Left ventricle myocardium inferior (tissue), 1 donor: ENCODE measurements at regions not wholly inside any gene's neighbourhood (a gene's known extent, or its start where the extent isn't known, plus 50 kb on each side); places are given as distances from the start of the nearest gene placed in this dataset.

ENCODE experiments used
- DNase-seq: peaks from one replicate; pipeline ENCODE4 v3.0.0-alpha.2; 2020
- H3K27ac ChIP-seq: fragments of 200-600 bp; replicated peaks from 2 replicates; pipeline ENCODE4 v1.8.0; 2021
- H3K27me3 ChIP-seq: fragments of 200-600 bp; 2 replicates; pipeline ENCODE4 v1.8.0; 2021; ENCODE audit warnings: low read depth
- H3K36me3 ChIP-seq: fragments of 200-600 bp; 2 replicates; pipeline ENCODE4 v1.8.0; 2021
- H3K4me1 ChIP-seq: fragments of 200-600 bp; 2 replicates; pipeline ENCODE4 v1.8.0; 2021
- H3K4me3 ChIP-seq: fragments of 200-600 bp; 2 replicates; pipeline ENCODE4 v1.8.0; 2021; ENCODE audit warnings: mild to moderate bottlenecking, moderate library complexity
- H3K9me3 ChIP-seq: fragments of 200-600 bp; replicated peaks from 2 replicates; pipeline ENCODE4 v1.8.0; 2021
- CTCF ChIP-seq: fragments of 200-600 bp; IDR thresholded peaks from 2 replicates; pipeline ENCODE4 v1.8.0; 2021; ENCODE audit warnings: antibody characterized with exemption, mild to moderate bottlenecking, borderline replicate concordance
- intact Hi-C: fragments of 100-400 bp; cut with micrococcal nuclease; formaldehyde crosslinking; loops from one replicate; pipeline ENCODE4 v1.11.0; 2022
- donor health status: DM: no; HTN: yes; CAD: no; lungs with severe emphysema.

GRCh38 chr5:120014535-120014934 lies 385.2 kb downstream of the FAM170A start:
- no peak for DNase-seq
- Histone ChIP-seq H3K4me3 (no peak overlapping the region), H3K36me3 (no peaks in the 10 kb centered on the region), H3K9me3 (no peaks in the 10 kb centered on the region), H3K4me1 (peaks cover 9% of the 10 kb centered on the region), H3K27me3 (no peaks in the 10 kb centered on the region), H3K27ac (no peak overlapping the region)
- no peak for TF ChIP-seq CTCF
- intact Hi-C loops: no loop called here

GRCh38 chr5:120016717-120017382 lies 387.5 kb downstream of the FAM170A start:
- no peak overlapping the region for H3K27ac ChIP-seq
- intact Hi-C loops: no loop called here
- no peak overlapping the region for H3K4me3 ChIP-seq
- peaks cover 9% of the 10 kb centered on the region for H3K4me1 ChIP-seq
- no peak for DNase-seq
- no peak for TF ChIP-seq CTCF
- H3K9me3 ChIP-seq: no peaks in the 10 kb centered on the region
- no peaks in the 10 kb centered on the region for H3K36me3 ChIP-seq
- no peaks in the 10 kb centered on the region for H3K27me3 ChIP-seq

GRCh38 chr5:120017513-120017912 lies 388.2 kb downstream of the FAM170A start:
- peaks cover 9% of the 10 kb centered on the region for H3K4me1 ChIP-seq

GRCh38 chr5:120035181-120035580 lies 405.8 kb downstream of the FAM170A start:
- no peaks in the 10 kb centered on the region for H3K9me3 ChIP-seq
- intact Hi-C loops: no loop called here
- no peak for TF ChIP-seq CTCF
- H3K27me3 ChIP-seq: no peaks in the 10 kb centered on the region
- H3K4me1 ChIP-seq: no peaks in the 10 kb centered on the region
- no peak for DNase-seq
- no peaks in the 10 kb centered on the region for H3K36me3 ChIP-seq
- no peak overlapping the region for H3K4me3 ChIP-seq
- H3K27ac ChIP-seq: no peak overlapping the region

More at GRCh38 chr5:120017513-120017912, 388.2 kb downstream of the FAM170A start:
- Histone ChIP-seq H3K4me3 (no peak overlapping the region), H3K27ac (no peak overlapping the region), H3K9me3 (no peaks in the 10 kb centered on the region), H3K27me3 (no peaks in the 10 kb centered on the region), H3K36me3 (no peaks in the 10 kb centered on the region)
- no peak for DNase-seq
- intact Hi-C loops: no loop called here
- no peak for TF ChIP-seq CTCF

GRCh38 chr5:120035815-120036577 lies 406.6 kb downstream of the FAM170A start:
- Histone ChIP-seq H3K9me3 (no peaks in the 10 kb centered on the region), H3K27me3 (no peaks in the 10 kb centered on the region), H3K27ac (no peak overlapping the region), H3K4me1 (no peaks in the 10 kb centered on the region), H3K36me3 (no peaks in the 10 kb centered on the region), H3K4me3 (no peak overlapping the region)
- no peak for TF ChIP-seq CTCF
- no peak for DNase-seq
- intact Hi-C loops: no loop called here
